Right lobe of liver (tissue), 4 donors: ENCODE measurements at regions not wholly inside any gene's neighbourhood (a gene's known extent, or its start where the extent isn't known, plus 50 kb on each side); places are given as distances from the start of the nearest gene placed in this dataset.

ENCODE experiments used
- CTCF ChIP-seq, 4 donors: fragments of 200-600 bp in 3 of 4; fragments of 450-650 bp in 1 of 4; IDR thresholded peaks; one replicate each; pipeline versions ENCODE4 v1.5.1 to v1.8.0; 2016 to 2022; ENCODE audit warnings: antibody characterized with exemption in 4 of 4, mild to moderate bottlenecking in 2 of 4
- POLR2A ChIP-seq: fragments of 450-650 bp; IDR thresholded peaks from one replicate; pipeline ENCODE4 v1.6.1; 2017; ENCODE audit warnings: antibody characterized with exemption, mild to moderate bottlenecking
- donor health status: DM: no; HTN: no; CAD: no.
- donor health status: DM: no; HTN: no; CAD: no.
- donor health status: DM: no; HTN: yes; CAD: no.

- TF ChIP-seq CTCF (IDR thresholded peaks at IDR 0.05) (no peak), POLR2A (no peak)
Measured at GRCh38 chr7:45306752-45307305, 149.2 kb downstream of the RAMP3 start.
